ENCODE measurements at regions not wholly inside any gene's neighbourhood (a gene's known extent, or its start where the extent isn't known, plus 50 kb on each side); places are given as distances from the start of the nearest gene placed in this dataset.

GRCh38 chr7:94324380-94325121, 70.1 kb upstream of the COL1A2 start:
- Histone ChIP-seq H3K27ac (ENCODE audit: low read depth, low read length) (peak overlapping the region; percentile 3), H3K9me3 (ENCODE audit: control insufficient read depth in 5 of 5, low read length in 5 of 5) (peaks cover 0 to 13% (median 6%) of the 10 kb centered on the region in 5 donors), H3K4me3 (ENCODE audit: low read depth in 1 of 5, low read length in 5 of 5) (no peak overlapping the region), H3K36me3 (ENCODE audit: control insufficient read depth in 5 of 5, insufficient read depth in 5 of 5, low read length in 5 of 5) (no peaks in the 10 kb centered on the region), H3K9ac (ENCODE audit: low read length in 5 of 5) (no peak overlapping the region), H3K27me3 (ENCODE audit: control insufficient read depth in 5 of 5, insufficient read depth in 4 of 5, low read length in 5 of 5) (no peaks in the 10 kb centered on the region), H3K4me1 (ENCODE audit: control insufficient read depth in 5 of 5, insufficient read depth in 5 of 5, low read length in 5 of 5) (peaks cover 0 to 4% (median 0%) of the 10 kb centered on the region in 5 donors)

- Histone ChIP-seq H3K9me3 (ENCODE audit: control insufficient read depth in 5 of 5, low read length in 5 of 5) (peaks cover 0 to 9% (median 3%) of the 10 kb centered on the region in 5 donors), H3K9ac (ENCODE audit: low read length in 5 of 5) (no peak overlapping the region), H3K27ac (ENCODE audit: low read depth, low read length) (no peak overlapping the region)
Observed at GRCh38 chr7:94325122-94325475, 69.6 kb upstream of the COL1A2 start.

GRCh38 chr7:94330269-94331020, 64.2 kb upstream of the COL1A2 start:
- Histone ChIP-seq H3K4me1 (ENCODE audit: control insufficient read depth in 5 of 5, insufficient read depth in 5 of 5, low read length in 5 of 5) (no peaks in the 10 kb centered on the region), H3K9me3 (ENCODE audit: control insufficient read depth in 5 of 5, low read length in 5 of 5) (no peaks in the 10 kb centered on the region), H3K27me3 (ENCODE audit: control insufficient read depth in 5 of 5, insufficient read depth in 4 of 5, low read length in 5 of 5) (no peaks in the 10 kb centered on the region), H3K9ac (ENCODE audit: low read length in 5 of 5) (no peak overlapping the region), H3K36me3 (ENCODE audit: control insufficient read depth in 5 of 5, insufficient read depth in 5 of 5, low read length in 5 of 5) (no peaks in the 10 kb centered on the region), H3K4me3 (ENCODE audit: low read depth in 1 of 5, low read length in 5 of 5) (no peak overlapping the region), H3K27ac (ENCODE audit: low read depth, low read length) (no peak overlapping the region)

More at GRCh38 chr7:94325122-94325475, 69.6 kb upstream of the COL1A2 start:
- no peaks in the 10 kb centered on the region for H3K27me3 ChIP-seq (ENCODE audit: control insufficient read depth in 5 of 5, insufficient read depth in 4 of 5, low read length in 5 of 5)
- H3K4me1 ChIP-seq (ENCODE audit: control insufficient read depth in 5 of 5, insufficient read depth in 5 of 5, low read length in 5 of 5), result peaks cover 0 to 4% (median 0%) of the 10 kb centered on the region in 5 donors
- no peaks in the 10 kb centered on the region for H3K36me3 ChIP-seq (ENCODE audit: control insufficient read depth in 5 of 5, insufficient read depth in 5 of 5, low read length in 5 of 5)
- H3K4me3 ChIP-seq (ENCODE audit: low read depth in 1 of 5, low read length in 5 of 5), result no peak overlapping the region

DNA sequence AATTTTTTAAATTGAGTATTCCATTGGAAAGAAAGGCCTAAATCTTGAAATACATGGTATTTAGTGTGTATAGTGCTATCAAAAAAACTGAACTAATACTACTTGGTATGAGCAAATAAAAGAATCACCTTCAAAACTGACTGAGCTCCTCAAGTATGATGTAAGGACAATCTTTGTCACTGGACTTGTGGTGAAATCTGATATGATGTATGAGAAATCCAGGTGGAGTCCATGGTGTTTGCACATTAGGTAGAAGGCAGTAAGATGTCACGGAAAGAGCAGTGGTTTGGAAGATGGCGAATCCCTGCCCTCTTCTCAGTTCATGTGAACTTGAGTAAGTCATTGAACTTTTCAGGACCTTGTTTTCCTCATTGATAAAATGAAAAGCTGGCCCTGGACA, 62.1 kb upstream of the COL1A2 start:
- no peaks in the 10 kb centered on the region for H3K36me3 ChIP-seq (ENCODE audit: control insufficient read depth in 5 of 5, insufficient read depth in 5 of 5, low read length in 5 of 5)
- no peak overlapping the region for H3K9ac ChIP-seq (ENCODE audit: low read length in 5 of 5)
- H3K27ac ChIP-seq (ENCODE audit: low read depth, low read length), result no peak overlapping the region
- no peaks in the 10 kb centered on the region for H3K27me3 ChIP-seq (ENCODE audit: control insufficient read depth in 5 of 5, insufficient read depth in 4 of 5, low read length in 5 of 5)
- no peaks in the 10 kb centered on the region for H3K9me3 ChIP-seq (ENCODE audit: control insufficient read depth in 5 of 5, low read length in 5 of 5)
- no peak overlapping the region for H3K4me3 ChIP-seq (ENCODE audit: low read depth in 1 of 5, low read length in 5 of 5)
- H3K4me1 ChIP-seq (ENCODE audit: control insufficient read depth in 5 of 5, insufficient read depth in 5 of 5, low read length in 5 of 5), result no peaks in the 10 kb centered on the region

DNA sequence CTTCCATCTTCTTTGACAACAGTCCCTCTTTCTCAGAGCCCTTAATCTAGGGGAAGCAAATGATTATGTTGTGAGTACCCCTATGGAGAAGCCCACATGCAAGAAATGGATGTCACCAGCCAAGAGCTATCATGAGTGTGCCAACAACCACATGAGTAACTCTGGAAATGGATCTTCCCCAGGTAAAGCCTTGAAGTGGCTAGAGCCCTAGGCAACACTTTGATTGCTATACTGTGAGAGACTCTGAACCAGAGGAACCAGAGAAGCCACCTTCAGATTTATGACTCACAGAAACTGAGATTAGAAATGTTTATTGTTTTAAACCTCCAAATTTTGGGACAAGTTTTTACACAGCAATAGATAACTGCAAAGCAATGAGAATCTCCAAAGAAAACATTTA, 60.9 kb upstream of the COL1A2 start:
- no peak overlapping the region for H3K4me3 ChIP-seq (ENCODE audit: low read depth in 1 of 5, low read length in 5 of 5)
- no peaks in the 10 kb centered on the region for H3K27me3 ChIP-seq (ENCODE audit: control insufficient read depth in 5 of 5, insufficient read depth in 4 of 5, low read length in 5 of 5)
- H3K4me1 ChIP-seq (ENCODE audit: control insufficient read depth in 5 of 5, insufficient read depth in 5 of 5, low read length in 5 of 5), result no peaks in the 10 kb centered on the region
- no peaks in the 10 kb centered on the region for H3K36me3 ChIP-seq (ENCODE audit: control insufficient read depth in 5 of 5, insufficient read depth in 5 of 5, low read length in 5 of 5)
- no peak overlapping the region for H3K27ac ChIP-seq (ENCODE audit: low read depth, low read length)
- no peaks in the 10 kb centered on the region for H3K9me3 ChIP-seq (ENCODE audit: control insufficient read depth in 5 of 5, low read length in 5 of 5)
- H3K9ac ChIP-seq (ENCODE audit: low read length in 5 of 5), result no peak overlapping the region

- Histone ChIP-seq H3K36me3 (ENCODE audit: control insufficient read depth in 5 of 5, insufficient read depth in 5 of 5, low read length in 5 of 5) (no peaks in the 10 kb centered on the region), H3K9ac (ENCODE audit: low read length in 5 of 5) (no peak overlapping the region), H3K27ac (ENCODE audit: low read depth, low read length) (no peak overlapping the region), H3K27me3 (ENCODE audit: control insufficient read depth in 5 of 5, insufficient read depth in 4 of 5, low read length in 5 of 5) (no peaks in the 10 kb centered on the region), H3K9me3 (ENCODE audit: control insufficient read depth in 5 of 5, low read length in 5 of 5) (no peaks in the 10 kb centered on the region), H3K4me3 (ENCODE audit: low read depth in 1 of 5, low read length in 5 of 5) (no peak overlapping the region), H3K4me1 (ENCODE audit: control insufficient read depth in 5 of 5, insufficient read depth in 5 of 5, low read length in 5 of 5) (no peaks in the 10 kb centered on the region)
Observed at GRCh38 chr7:94335586-94335985, 59.1 kb upstream of the COL1A2 start.

DNA sequence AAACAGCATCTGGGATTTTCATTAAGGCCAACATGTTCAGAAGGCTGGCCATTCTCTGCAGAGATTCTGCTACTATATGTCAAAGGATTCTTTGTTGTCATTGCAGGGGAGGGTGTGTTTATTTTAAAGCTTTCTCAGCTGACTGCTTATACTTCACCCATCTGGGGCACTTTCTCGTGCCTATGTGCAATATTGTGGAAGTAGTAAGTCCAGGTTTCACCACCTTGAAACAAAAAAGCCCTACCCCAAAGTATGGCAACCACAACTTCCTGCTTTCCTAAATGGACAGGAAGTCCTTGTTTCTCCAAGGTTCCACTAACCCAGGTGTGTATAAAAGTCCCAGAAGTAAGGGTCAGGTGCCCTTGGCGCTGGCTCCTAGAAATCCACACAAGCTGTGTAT, 58.7 kb upstream of the COL1A2 start:
- Histone ChIP-seq H3K9ac (ENCODE audit: low read length in 5 of 5) (no peak overlapping the region), H3K27me3 (ENCODE audit: control insufficient read depth in 5 of 5, insufficient read depth in 4 of 5, low read length in 5 of 5) (no peaks in the 10 kb centered on the region), H3K4me1 (ENCODE audit: control insufficient read depth in 5 of 5, insufficient read depth in 5 of 5, low read length in 5 of 5) (no peaks in the 10 kb centered on the region), H3K4me3 (ENCODE audit: low read depth in 1 of 5, low read length in 5 of 5) (no peak overlapping the region), H3K27ac (ENCODE audit: low read depth, low read length) (no peak overlapping the region), H3K9me3 (ENCODE audit: control insufficient read depth in 5 of 5, low read length in 5 of 5) (no peaks in the 10 kb centered on the region), H3K36me3 (ENCODE audit: control insufficient read depth in 5 of 5, insufficient read depth in 5 of 5, low read length in 5 of 5) (no peaks in the 10 kb centered on the region)

- no peak overlapping the region for H3K4me3 ChIP-seq (ENCODE audit: low read depth in 1 of 5, low read length in 5 of 5)
- H3K36me3 ChIP-seq (ENCODE audit: control insufficient read depth in 5 of 5, insufficient read depth in 5 of 5, low read length in 5 of 5), result no peaks in the 10 kb centered on the region
- no peaks in the 10 kb centered on the region for H3K9me3 ChIP-seq (ENCODE audit: control insufficient read depth in 5 of 5, low read length in 5 of 5)
- no peaks in the 10 kb centered on the region for H3K27me3 ChIP-seq (ENCODE audit: control insufficient read depth in 5 of 5, insufficient read depth in 4 of 5, low read length in 5 of 5)
- no peak overlapping the region for H3K27ac ChIP-seq (ENCODE audit: low read depth, low read length)
- no peaks in the 10 kb centered on the region for H3K4me1 ChIP-seq (ENCODE audit: control insufficient read depth in 5 of 5, insufficient read depth in 5 of 5, low read length in 5 of 5)
- H3K9ac ChIP-seq (ENCODE audit: low read length in 5 of 5), result no peak overlapping the region
Observed at GRCh38 chr7:94338921-94339371, 55.7 kb upstream of the COL1A2 start.

DNA sequence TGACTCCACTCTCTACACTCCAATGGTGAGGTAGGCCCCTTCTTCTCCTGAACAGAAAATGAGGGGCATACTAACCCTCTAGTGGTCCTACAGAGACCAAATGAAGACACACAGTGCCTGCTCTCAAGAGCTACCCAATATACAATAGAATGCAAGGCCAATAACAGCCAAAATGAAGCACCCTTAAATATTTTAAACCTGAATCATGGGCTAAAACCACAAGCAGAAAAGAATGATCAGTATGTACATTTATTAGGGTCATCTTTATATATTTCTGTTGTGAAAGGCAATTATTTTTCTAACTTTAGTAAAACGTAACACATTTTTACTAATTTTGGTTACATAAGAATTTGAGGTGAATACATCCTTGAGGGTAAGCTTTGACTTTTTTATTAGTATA, 49.9 kb upstream of the COL1A2 start:
- H3K27me3 ChIP-seq (ENCODE audit: control insufficient read depth in 5 of 5, insufficient read depth in 4 of 5, low read length in 5 of 5), result no peaks in the 10 kb centered on the region
- peaks cover 0 to 8% (median 4%) of the 10 kb centered on the region in 5 donors for H3K4me1 ChIP-seq (ENCODE audit: control insufficient read depth in 5 of 5, insufficient read depth in 5 of 5, low read length in 5 of 5)
- no peak overlapping the region for H3K4me3 ChIP-seq (ENCODE audit: low read depth in 1 of 5, low read length in 5 of 5)
- H3K27ac ChIP-seq (ENCODE audit: low read depth, low read length), result no peak overlapping the region
- H3K9ac ChIP-seq (ENCODE audit: low read length in 5 of 5), result no peak overlapping the region
- H3K36me3 ChIP-seq (ENCODE audit: control insufficient read depth in 5 of 5, insufficient read depth in 5 of 5, low read length in 5 of 5), result no peaks in the 10 kb centered on the region
- no peaks in the 10 kb centered on the region for H3K9me3 ChIP-seq (ENCODE audit: control insufficient read depth in 5 of 5, low read length in 5 of 5)

All from subcutaneous abdominal adipose tissue (tissue), 5 donors.